Nephron progenitor cell (in vitro differentiated cells): ENCODE measurements at regions not wholly inside any gene's neighbourhood (a gene's known extent, or its start where the extent isn't known, plus 50 kb on each side); places are given as distances from the start of the nearest gene placed in this dataset.

Source experiments
- DNase-seq: peaks from one replicate; pipeline ENCODE4 v3.0.0; 2021
- H3K27ac Mint-ChIP-seq: 2 replicates; pipeline ENCODE4 v1.8.0; 2021; ENCODE audit warnings: mild to moderate bottlenecking, moderate library complexity, mixed read lengths
- H3K27me3 Mint-ChIP-seq: 2 replicates; pipeline ENCODE4 v1.8.0; 2021; ENCODE audit warnings: mild to moderate bottlenecking, low read depth, mixed read lengths; ENCODE audit not compliant: poor library complexity
- H3K36me3 Mint-ChIP-seq: 2 replicates; pipeline ENCODE4 v1.8.0; 2021; ENCODE audit warnings: low read depth, mixed read lengths
- H3K4me1 Mint-ChIP-seq: 2 replicates; pipeline ENCODE4 v1.8.0; 2021; ENCODE audit warnings: mixed read lengths
- H3K4me3 Mint-ChIP-seq: 2 replicates; pipeline ENCODE4 v1.8.0; 2021; ENCODE audit warnings: mild to moderate bottlenecking, moderate library complexity, mixed read lengths
- H3K9me3 Mint-ChIP-seq: 2 replicates; pipeline ENCODE4 v1.8.0; 2021; ENCODE audit warnings: mild to moderate bottlenecking, moderate library complexity, mixed read lengths
- CTCF ChIP-seq: fragments of 200-600 bp; sonication (generic); IDR thresholded peaks from 2 replicates; pipeline ENCODE4 v1.5.0; 2021; ENCODE audit warnings: antibody characterized with exemption

- DNase-seq, result no peak
- peaks cover 6% of the 10 kb centered on the region for H3K27me3 Mint-ChIP-seq
- H3K4me3 Mint-ChIP-seq, result no peak overlapping the region
- no peaks in the 10 kb centered on the region for H3K4me1 Mint-ChIP-seq
- no peaks in the 10 kb centered on the region for H3K9me3 Mint-ChIP-seq
- no peak for TF ChIP-seq CTCF
- no peak overlapping the region for H3K27ac Mint-ChIP-seq
- H3K36me3 Mint-ChIP-seq, result no peaks in the 10 kb centered on the region
Measured at GRCh38 chr1:232150770-232151548, 479.0 kb downstream of the SIPA1L2 start.

- Mint-ChIP-seq H3K9me3 (no peaks in the 10 kb centered on the region), H3K36me3 (no peaks in the 10 kb centered on the region), H3K27me3 (peaks cover 3% of the 10 kb centered on the region), H3K4me3 (no peak overlapping the region), H3K4me1 (no peaks in the 10 kb centered on the region), H3K27ac (no peak overlapping the region)
- TF ChIP-seq CTCF, result no peak
- DNase-seq, result no peak
Measured at GRCh38 chr1:232149287-232150201, 480.4 kb downstream of the SIPA1L2 start.

- Mint-ChIP-seq H3K4me1 (peaks cover 16% of the 10 kb centered on the region), H3K36me3 (no peaks in the 10 kb centered on the region), H3K9me3 (peaks cover 3% of the 10 kb centered on the region), H3K4me3 (no peak overlapping the region), H3K27me3 (no peaks in the 10 kb centered on the region), H3K27ac (no peak overlapping the region)
- no peak for TF ChIP-seq CTCF
- no peak for DNase-seq
Measured at GRCh38 chr1:232147215-232147614, 482.7 kb downstream of the SIPA1L2 start.

- no peaks in the 10 kb centered on the region for H3K36me3 Mint-ChIP-seq
- DNase-seq, result no peak
- no peak overlapping the region for H3K4me3 Mint-ChIP-seq
- no peak for TF ChIP-seq CTCF
- H3K9me3 Mint-ChIP-seq, result peaks cover 5% of the 10 kb centered on the region
- no peak overlapping the region for H3K27ac Mint-ChIP-seq
- no peaks in the 10 kb centered on the region for H3K27me3 Mint-ChIP-seq
- peaks cover 16% of the 10 kb centered on the region for H3K4me1 Mint-ChIP-seq
Measured at GRCh38 chr1:232146514-232146913, 483.4 kb downstream of the SIPA1L2 start.

- peaks cover 11% of the 10 kb centered on the region for H3K9me3 Mint-ChIP-seq
- H3K4me1 Mint-ChIP-seq, result peaks cover 16% of the 10 kb centered on the region
- no peaks in the 10 kb centered on the region for H3K36me3 Mint-ChIP-seq
- H3K27ac Mint-ChIP-seq, result no peak overlapping the region
- no peak for TF ChIP-seq CTCF
- H3K4me3 Mint-ChIP-seq, result no peak overlapping the region
- DNase-seq, result no peak
- no peaks in the 10 kb centered on the region for H3K27me3 Mint-ChIP-seq
Measured at GRCh38 chr1:232145768-232146167, 484.2 kb downstream of the SIPA1L2 start.
